HG02943 (cell line): ENCODE measurements at regions not wholly inside any gene's neighbourhood (a gene's known extent, or its start where the extent isn't known, plus 50 kb on each side); places are given as distances from the start of the nearest gene placed in this dataset.
"Not testable (repeated sequence)": the region's sequence is repeated elsewhere in the genome, so short reads cannot be mapped to it uniquely, and the experiment has no call there.

Source experiments
- ATAC-seq: cut with Tn5 transposase; IDR thresholded peaks from one replicate; pipeline ENCODE4 v1.9.1; 2021; ENCODE audit warnings: mild to moderate bottlenecking, low read depth, moderate library complexity; ENCODE audit not compliant: unreplicated experiment

DNA sequence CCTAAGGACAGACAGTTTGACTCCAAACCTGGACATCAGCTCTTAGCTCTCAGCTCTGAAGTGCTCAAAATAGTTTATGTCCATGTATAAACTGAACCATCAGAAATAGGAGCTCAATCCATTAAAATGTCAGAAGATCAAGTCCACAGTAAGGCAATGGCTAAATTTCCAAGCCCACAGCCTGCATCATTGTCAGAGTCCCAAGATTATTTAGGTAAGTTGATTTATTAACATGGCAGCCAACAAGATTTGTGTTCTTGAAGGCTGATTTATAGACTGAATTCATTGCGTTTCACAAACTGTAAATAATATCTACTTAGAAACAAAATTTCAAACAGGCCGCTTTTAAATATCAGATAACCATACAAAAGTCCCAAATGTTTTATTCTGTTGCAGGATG, 286.5 kb upstream of the ADGRL3 start:
- no peak for ATAC-seq

- ATAC-seq = not testable (repeated sequence)
Observed at GRCh38 chr4:60921735-60922134, 278.4 kb upstream of the ADGRL3 start.

DNA sequence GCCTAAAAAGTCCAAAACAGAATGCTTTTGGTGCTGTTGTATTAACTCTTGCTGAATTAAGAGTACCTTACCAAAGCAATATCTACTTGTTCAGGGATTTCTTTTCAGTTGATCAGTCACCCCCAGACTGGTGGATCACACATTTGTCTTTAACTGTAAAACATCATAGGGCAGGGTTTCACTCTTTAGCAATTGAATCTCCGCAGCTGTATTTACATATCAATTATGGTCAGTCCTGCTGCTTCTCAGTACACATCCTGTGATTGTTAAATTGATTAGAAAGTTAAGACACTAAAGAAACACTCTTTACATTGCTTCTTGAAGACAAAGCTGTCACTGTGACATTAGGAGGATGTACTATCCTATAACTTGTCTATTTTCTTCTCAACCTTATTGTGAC, 277.1 kb upstream of the ADGRL3 start:
- no peak for ATAC-seq

DNA sequence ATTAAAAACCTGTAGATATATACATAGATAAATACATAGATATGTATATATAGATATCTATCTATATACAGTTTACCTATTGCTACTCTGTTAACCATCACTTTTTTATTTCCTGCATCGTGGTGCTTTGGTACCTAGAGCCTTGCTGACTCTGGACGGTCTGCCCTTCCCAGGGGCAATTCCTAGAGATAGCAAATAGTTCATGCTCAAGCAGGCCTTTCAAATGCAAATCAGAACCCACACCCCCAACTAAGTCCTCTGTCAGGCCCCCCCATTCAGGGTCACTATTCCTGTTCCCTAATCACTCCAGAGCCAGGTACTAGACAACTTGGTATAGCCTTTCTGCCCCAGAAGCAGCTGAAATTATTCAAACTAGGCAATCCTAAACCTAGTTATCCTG, 273.5 kb upstream of the ADGRL3 start:
- ATAC-seq = no peak

- no peak for ATAC-seq
Observed at GRCh38 chr4:60930866-60931265, 269.3 kb upstream of the ADGRL3 start.

DNA sequence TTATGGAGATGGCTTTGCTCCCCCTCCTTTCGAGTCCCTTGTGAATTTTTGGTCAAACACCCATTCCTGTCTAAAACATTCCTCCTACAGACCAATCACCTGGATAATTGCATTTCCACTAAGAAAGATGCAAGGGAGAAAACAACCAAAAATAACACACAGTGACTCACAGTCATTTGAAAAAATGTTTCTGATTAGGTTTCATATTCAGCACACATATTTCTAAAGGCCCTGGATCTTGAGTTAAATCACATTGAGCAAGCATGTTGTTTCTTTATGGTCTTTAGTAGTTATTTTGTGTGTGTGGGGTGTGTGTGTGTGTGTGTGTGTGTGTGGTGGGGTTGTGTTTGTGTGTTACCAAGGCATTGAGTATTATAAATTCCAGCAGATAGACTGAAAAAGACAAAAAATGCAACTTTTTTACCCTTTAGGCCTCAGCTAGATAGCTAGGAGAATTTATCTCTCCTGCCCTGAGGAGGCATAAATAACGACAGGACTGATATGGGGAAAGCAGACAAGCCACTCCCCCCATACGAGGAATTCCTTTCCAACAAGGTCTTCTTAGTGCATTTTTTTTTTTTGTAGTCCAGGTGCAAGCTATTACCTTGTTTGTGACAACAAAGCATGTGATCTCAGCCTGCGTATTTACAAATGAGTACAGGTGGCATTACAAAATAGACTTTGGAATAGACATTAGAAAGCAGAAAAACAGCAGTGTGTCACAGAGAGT, 265.4 kb upstream of the ADGRL3 start:
- ATAC-seq = no peak

DNA sequence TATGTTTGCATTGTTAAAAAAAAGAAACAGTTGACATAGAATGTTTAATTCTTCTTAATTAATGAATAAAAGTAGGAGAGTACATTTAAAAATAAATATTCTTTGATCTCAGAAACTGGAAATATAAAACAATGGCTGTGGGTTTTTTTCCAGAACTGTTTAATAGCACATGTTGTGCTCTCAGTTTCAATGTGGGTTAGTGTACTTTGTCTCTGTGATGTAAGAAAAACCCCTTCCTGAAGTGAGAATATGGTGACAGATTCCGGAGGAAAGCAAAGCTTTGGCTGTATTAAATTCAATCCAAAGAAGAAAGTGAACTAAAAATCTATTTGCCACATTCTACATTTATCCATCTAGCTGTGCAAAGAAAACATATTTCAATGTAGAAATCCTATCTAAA, 261.9 kb upstream of the ADGRL3 start:
- no peak for ATAC-seq

DNA sequence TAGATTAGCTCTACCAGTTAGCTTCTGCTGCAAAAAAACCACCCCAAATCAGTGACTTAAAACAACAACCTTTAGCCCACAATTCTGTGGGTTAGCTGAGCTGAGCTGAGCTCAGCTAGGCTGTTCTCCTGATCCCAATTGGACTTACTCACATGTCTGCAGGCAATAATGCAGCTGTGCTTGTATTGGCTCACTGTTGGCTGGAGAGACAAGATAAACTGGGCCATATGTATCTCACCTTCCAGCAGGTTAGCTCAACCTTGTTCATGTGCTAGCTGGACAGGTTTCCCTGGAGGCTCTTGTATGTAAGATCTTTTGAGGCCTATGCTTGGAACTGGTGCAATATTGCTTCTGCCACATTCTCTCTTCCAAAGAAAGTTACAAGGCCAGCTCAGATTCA, 261.5 kb upstream of the ADGRL3 start:
- no peak for ATAC-seq

- ATAC-seq = no peak
Observed at GRCh38 chr4:60944060-60944459, 256.1 kb upstream of the ADGRL3 start.

DNA sequence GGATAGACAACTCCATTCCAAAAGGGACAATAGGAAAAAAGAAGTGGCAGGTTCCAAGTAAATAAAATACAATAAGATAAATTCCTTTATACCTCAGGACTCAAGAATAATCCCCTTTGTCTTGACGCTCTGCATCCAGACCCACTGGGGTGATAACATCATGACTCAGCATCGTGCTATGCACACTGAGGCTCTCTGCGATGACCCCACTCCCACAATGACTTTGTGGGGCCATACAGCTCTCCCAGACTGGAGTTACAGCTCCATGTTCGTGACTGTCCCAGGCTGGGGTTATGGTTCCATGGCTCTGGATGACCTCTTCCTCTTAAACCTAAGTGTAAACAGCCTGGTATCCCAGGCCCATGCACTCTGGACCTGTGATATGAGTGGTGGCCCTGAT, 254.5 kb upstream of the ADGRL3 start:
- ATAC-seq = no peak

DNA sequence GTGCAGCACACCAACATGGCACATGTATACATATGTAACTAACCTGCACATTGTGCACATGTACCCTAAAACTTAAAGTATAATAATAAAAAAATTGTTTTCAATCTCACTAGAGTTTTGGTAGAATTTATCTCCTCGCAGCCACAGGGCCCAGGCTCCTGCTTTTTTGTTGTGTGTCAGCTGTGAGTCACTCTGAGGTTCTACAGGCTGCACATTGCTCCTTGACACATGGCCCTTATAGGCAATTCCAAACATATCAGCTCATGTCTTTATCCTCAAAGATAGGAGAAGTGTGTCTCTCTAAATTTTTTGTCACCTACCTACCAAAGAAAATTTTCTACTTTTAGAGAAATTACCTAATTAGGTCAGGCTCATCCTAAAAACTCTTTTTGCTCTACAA, 252.1 kb upstream of the ADGRL3 start:
- no peak for ATAC-seq

GRCh38 chr4:60952921-60953320, 247.2 kb upstream of the ADGRL3 start:
- no peak for ATAC-seq

GRCh38 chr4:60953826-60954225, 246.3 kb upstream of the ADGRL3 start:
- no peak for ATAC-seq

DNA sequence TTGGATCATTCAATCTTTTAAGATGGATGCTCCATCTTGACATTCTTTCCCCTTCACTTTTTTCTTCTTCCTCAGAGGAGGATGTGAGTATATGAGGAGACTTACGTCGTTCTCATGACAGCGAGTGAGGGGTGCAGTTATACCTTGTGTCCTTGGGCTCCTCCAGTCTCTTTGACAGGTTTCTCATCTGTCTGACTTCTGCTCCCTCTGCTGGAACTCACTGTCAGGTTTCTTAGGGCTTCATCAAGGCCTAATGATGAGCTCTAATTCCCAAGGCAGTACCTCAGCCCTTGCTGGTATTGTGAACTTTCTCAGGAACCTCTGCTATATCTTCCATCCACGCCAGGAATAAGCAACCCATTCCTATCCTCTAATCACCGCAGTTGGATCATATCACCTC, 237.8 kb upstream of the ADGRL3 start:
- no peak for ATAC-seq

- no peak for ATAC-seq
Observed at GRCh38 chr4:60981534-60981933, 218.6 kb upstream of the ADGRL3 start.

DNA sequence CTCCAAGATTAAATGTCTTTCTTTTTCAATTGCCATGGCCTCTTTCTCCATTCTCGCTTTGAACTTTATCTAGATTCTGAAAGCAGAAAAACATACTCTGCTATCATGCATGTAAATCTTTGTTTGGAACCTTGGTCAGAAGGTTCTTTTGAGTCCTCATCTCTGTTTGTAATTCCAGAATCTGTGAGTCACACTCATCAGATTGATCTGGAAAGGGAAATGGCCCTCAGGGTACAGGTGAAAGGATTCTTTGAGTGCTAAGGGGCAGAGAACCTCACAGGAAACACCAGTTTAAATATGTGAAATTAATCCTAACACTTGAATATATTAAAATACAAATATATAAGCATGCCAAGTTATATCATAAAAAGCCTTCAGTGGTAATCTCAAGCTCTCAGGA, 211.0 kb upstream of the ADGRL3 start:
- ATAC-seq = no peak

GRCh38 chr4:60992037-60992436, 208.1 kb upstream of the ADGRL3 start:
- ATAC-seq = no peak

GRCh38 chr4:61003301-61003700, 196.8 kb upstream of the ADGRL3 start:
- no peak for ATAC-seq

DNA sequence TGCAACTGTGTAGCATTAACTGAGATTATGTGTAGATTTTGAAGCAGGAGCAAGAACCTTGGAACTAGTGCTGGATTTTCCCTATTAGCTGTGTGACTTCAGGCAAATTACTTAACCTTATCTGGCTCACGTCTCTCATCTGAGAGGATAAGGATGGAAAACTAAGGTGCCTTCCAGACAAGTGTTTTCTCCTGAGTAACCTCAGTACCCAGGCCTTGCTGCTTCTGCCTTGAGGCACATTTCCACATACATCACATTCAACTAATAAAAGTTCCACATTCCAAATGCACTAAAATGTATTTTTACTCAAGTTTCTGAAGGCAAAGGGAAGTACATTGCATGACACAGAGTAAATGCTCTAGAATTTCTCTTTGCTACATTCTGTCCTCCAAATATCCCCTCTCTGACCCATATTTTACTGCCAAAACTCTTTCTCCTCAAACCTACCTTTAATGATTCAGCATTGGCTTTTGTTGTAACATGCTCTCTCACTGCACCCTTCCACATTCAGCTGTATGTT, 195.4 kb upstream of the ADGRL3 start:
- no peak for ATAC-seq

DNA sequence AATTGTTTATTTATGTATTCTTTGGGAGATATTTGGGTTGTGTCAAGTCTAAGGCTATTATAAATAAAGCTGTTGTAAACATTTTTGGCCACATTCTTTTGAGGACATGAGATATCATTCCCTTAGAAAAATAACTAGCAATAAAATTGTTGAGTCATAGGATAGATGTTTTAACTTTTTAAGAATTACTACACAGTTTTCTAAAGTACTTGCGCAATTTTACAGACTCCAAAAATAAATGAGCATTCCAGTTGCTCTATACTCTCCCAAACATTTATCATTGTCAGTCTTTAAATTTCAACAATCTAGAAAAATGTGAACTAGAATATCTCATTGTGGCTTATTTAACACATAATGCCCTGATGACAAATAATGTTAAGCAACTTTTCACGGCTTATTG, 189.1 kb upstream of the ADGRL3 start:
- ATAC-seq = no peak

- ATAC-seq = not testable (repeated sequence)
Observed at GRCh38 chr4:61011936-61012335, 188.2 kb upstream of the ADGRL3 start.

DNA sequence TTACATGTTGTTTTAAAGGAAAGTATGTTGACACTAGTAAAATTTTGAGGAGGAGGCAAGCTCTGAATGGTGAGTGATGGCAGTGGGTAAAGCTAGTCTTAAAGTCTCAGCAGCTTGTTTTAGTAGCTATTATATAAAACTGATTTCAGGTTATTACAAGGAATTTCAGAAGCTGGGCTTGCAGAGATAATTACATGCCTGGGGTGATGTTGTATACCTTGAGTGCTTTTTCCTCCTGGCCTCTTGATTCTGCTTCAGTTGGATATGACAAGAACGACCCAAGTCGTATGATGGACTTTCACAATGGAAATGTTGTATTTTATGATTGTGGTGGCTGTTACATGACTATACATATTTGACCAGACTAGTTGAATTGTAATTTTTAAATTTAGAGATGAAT, 175.5 kb upstream of the ADGRL3 start:
- ATAC-seq = no peak

- ATAC-seq = no peak
Observed at GRCh38 chr4:61027939-61028338, 172.2 kb upstream of the ADGRL3 start.
